ENCODE measurements at regions not wholly inside any gene's neighbourhood (a gene's known extent, or its start where the extent isn't known, plus 50 kb on each side); places are given as distances from the start of the nearest gene placed in this dataset.

DNA sequence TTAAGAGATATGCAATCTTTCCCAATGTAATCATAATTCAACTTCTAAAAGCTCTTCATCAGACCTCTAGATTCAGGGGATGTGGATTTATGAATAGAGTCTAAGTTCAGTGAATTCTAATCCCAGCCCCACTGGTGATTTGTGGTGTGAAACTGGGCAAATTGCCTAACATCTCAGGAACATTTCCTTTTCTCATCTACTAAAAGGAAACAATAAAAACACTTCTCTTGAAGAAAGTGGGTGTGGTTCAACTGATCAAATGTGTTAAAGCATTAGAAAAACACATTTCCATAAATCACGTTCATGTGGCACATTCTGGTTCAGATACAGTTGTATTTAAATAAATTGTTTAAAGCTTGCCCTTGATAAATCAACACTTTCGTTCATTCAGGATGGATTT, 631.7 kb upstream of the CDH6 start:
- H3K27me3 ChIP-seq (ENCODE audit: insufficient read depth, low read length, poor library complexity): no peaks in the 10 kb centered on the region
- H3K4me2 ChIP-seq (ENCODE audit: insufficient read depth, low read length): no peak overlapping the region
- no peaks in the 10 kb centered on the region for H3K9me3 ChIP-seq (ENCODE audit: insufficient read depth, low read length, severe bottlenecking)
- no peak for TF ChIP-seq EZH2 (IDR thresholded peaks at IDR 0.05; ENCODE audit: borderline replicate concordance, low read depth, low read length, severe bottlenecking)
- TF ChIP-seq, protein P1, sequence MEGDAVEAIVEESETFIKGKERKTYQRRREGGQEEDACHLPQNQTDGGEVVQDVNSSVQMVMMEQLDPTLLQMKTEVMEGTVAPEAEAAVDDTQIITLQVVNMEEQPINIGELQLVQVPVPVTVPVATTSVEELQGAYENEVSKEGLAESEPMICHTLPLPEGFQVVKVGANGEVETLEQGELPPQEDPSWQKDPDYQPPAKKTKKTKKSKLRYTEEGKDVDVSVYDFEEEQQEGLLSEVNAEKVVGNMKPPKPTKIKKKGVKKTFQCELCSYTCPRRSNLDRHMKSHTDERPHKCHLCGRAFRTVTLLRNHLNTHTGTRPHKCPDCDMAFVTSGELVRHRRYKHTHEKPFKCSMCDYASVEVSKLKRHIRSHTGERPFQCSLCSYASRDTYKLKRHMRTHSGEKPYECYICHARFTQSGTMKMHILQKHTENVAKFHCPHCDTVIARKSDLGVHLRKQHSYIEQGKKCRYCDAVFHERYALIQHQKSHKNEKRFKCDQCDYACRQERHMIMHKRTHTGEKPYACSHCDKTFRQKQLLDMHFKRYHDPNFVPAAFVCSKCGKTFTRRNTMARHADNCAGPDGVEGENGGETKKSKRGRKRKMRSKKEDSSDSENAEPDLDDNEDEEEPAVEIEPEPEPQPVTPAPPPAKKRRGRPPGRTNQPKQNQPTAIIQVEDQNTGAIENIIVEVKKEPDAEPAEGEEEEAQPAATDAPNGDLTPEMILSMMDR (IDR thresholded peaks at IDR 0.05; ENCODE audit: borderline replicate concordance, extremely low read depth, low read length, poor library complexity, severe bottlenecking): no peak
- H3K4me1 ChIP-seq (ENCODE audit: insufficient read depth, low read length): no peaks in the 10 kb centered on the region
- no peak overlapping the region for H3K9ac ChIP-seq (ENCODE audit: low read depth, low read length)
- H3K36me3 ChIP-seq (ENCODE audit: insufficient read depth, low read length): no peaks in the 10 kb centered on the region
- no peaks in the 10 kb centered on the region for H3K79me2 ChIP-seq (ENCODE audit: insufficient read depth, low read length)
- H4K20me1 ChIP-seq (ENCODE audit: insufficient read depth, low read length): no peaks in the 10 kb centered on the region
- DNase-seq (no peak), ATAC-seq (ENCODE audit: insufficient read depth, low read depth) (no peak)
- H2AFZ ChIP-seq (ENCODE audit: low read depth, low read length): no peak overlapping the region
- H3K27ac ChIP-seq (ENCODE audit: low read length): no peak overlapping the region
- H3K4me3 ChIP-seq (ENCODE audit: low read depth in 1 of 2, low read length in 2 of 2): no peak overlapping the region

GRCh38 chr5:30551618-30552017, 641.9 kb upstream of the CDH6 start:
- DNase-seq (no peak), ATAC-seq (ENCODE audit: insufficient read depth, low read depth) (no peak)
- no peaks in the 10 kb centered on the region for H3K27me3 ChIP-seq (ENCODE audit: insufficient read depth, low read length, poor library complexity)
- no peaks in the 10 kb centered on the region for H3K79me2 ChIP-seq (ENCODE audit: insufficient read depth, low read length)
- H3K9ac ChIP-seq (ENCODE audit: low read depth, low read length): no peak overlapping the region
- no peaks in the 10 kb centered on the region for H3K36me3 ChIP-seq (ENCODE audit: insufficient read depth, low read length)
- H2AFZ ChIP-seq (ENCODE audit: low read depth, low read length): no peak overlapping the region
- TF ChIP-seq EZH2 (IDR thresholded peaks at IDR 0.05; ENCODE audit: borderline replicate concordance, low read depth, low read length, severe bottlenecking): no peak
- TF ChIP-seq, protein P1 (IDR thresholded peaks at IDR 0.05; ENCODE audit: borderline replicate concordance, extremely low read depth, low read length, poor library complexity, severe bottlenecking): no peak
- no peak overlapping the region for H3K4me3 ChIP-seq (ENCODE audit: low read depth in 1 of 2, low read length in 2 of 2)
- no peak overlapping the region for H3K27ac ChIP-seq (ENCODE audit: low read length)
- H3K4me1 ChIP-seq (ENCODE audit: insufficient read depth, low read length): no peaks in the 10 kb centered on the region
- no peaks in the 10 kb centered on the region for H3K9me3 ChIP-seq (ENCODE audit: insufficient read depth, low read length, severe bottlenecking)
- no peaks in the 10 kb centered on the region for H4K20me1 ChIP-seq (ENCODE audit: insufficient read depth, low read length)
- H3K4me2 ChIP-seq (ENCODE audit: insufficient read depth, low read length): no peak overlapping the region

DNA sequence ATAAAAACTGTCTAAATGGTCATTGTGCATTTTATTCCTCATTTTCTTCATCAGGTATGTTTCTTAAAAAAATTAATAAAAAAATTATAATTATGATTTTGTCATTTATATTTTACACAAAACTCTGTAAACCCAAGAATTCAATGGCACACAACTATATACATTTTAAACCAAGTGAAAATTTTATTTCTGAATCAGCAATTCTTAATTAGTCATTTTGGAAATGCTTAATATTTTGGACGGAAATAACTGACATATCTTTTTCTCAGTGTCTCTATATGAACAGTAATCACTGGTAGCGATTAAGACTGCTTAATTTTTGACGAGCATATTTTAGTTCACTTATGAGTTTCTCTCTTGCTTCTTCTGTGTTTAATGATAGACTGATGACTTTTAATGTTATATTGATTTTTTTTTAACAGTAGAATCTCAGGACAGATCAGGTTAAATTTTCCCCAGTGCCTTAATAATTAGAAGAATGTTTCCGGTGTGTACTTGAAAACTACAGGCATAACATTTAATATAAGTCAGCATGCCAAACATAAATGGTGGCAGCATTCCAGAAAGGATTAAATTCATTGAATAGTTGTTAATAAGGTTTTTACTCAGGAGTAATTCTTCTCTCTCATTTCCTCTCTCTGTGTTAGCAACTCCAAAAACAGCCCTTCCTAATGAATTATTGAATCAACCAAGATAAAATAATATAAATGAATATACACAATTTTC, 644.7 kb upstream of the CDH6 start:
- no peak overlapping the region for H3K27ac ChIP-seq (ENCODE audit: low read length)
- H3K27me3 ChIP-seq (ENCODE audit: insufficient read depth, low read length, poor library complexity): no peaks in the 10 kb centered on the region
- no peaks in the 10 kb centered on the region for H4K20me1 ChIP-seq (ENCODE audit: insufficient read depth, low read length)
- no peak overlapping the region for H3K4me2 ChIP-seq (ENCODE audit: insufficient read depth, low read length)
- H3K79me2 ChIP-seq (ENCODE audit: insufficient read depth, low read length): no peaks in the 10 kb centered on the region
- no peaks in the 10 kb centered on the region for H3K9me3 ChIP-seq (ENCODE audit: insufficient read depth, low read length, severe bottlenecking)
- TF ChIP-seq EZH2 (IDR thresholded peaks at IDR 0.05; ENCODE audit: borderline replicate concordance, low read depth, low read length, severe bottlenecking): no peak
- TF ChIP-seq, protein P1 (IDR thresholded peaks at IDR 0.05; ENCODE audit: borderline replicate concordance, extremely low read depth, low read length, poor library complexity, severe bottlenecking): no peak
- no peak overlapping the region for H2AFZ ChIP-seq (ENCODE audit: low read depth, low read length)
- ATAC-seq (ENCODE audit: insufficient read depth, low read depth): no peak
- no peak overlapping the region for H3K9ac ChIP-seq (ENCODE audit: low read depth, low read length)
- no peak overlapping the region for H3K4me3 ChIP-seq (ENCODE audit: low read depth in 1 of 2, low read length in 2 of 2)
- no peaks in the 10 kb centered on the region for H3K4me1 ChIP-seq (ENCODE audit: insufficient read depth, low read length)
- no peaks in the 10 kb centered on the region for H3K36me3 ChIP-seq (ENCODE audit: insufficient read depth, low read length)
- no peak for DNase-seq

Measured in DND-41 (cell line).